Adrenal gland (tissue), 5 donors: ENCODE measurements at regions not wholly inside any gene's neighbourhood (a gene's known extent, or its start where the extent isn't known, plus 50 kb on each side); places are given as distances from the start of the nearest gene placed in this dataset.

Source experiments
- CTCF ChIP-seq, 6 experiments: fragments of 450-650 bp in 4 of 6; fragments of 200-600 bp in 2 of 6; sonication (generic) in 1 of 6; IDR thresholded peaks; 1 replicate in 5 of 6; 2 replicates in 1 of 6; pipeline versions ENCODE4 v1.5.1 to v1.8.0; 2016 to 2021; ENCODE audit warnings: antibody characterized with exemption in 6 of 6, mild to moderate bottlenecking in 2 of 6, moderate library complexity in 1 of 6
- POLR2A ChIP-seq, 2 donors: fragments of 450-650 bp; IDR thresholded peaks; one replicate each; pipeline ENCODE4 v1.6.1; 2017; ENCODE audit warnings: antibody characterized with exemption in 2 of 2, mild to moderate bottlenecking in 2 of 2, moderate library complexity in 1 of 2
- donor health status: DM: no; HTN: no; CAD: no.

- no peak for TF ChIP-seq POLR2A (IDR thresholded peaks at IDR 0.05)
- no peak for TF ChIP-seq CTCF (IDR thresholded peaks at IDR 0.05)
Observed at GRCh38 chr10:43979551-43979950, 330.9 kb upstream of the ZNF32 start.
